CD4-positive, alpha-beta T cell treated with Interleukin-10 for 1 hour (primary cell): ENCODE measurements at regions not wholly inside any gene's neighbourhood (a gene's known extent, or its start where the extent isn't known, plus 50 kb on each side); places are given as distances from the start of the nearest gene placed in this dataset.

Source experiments
- DNase-seq: peaks from one replicate; pipeline ENCODE4 v3.0.0-alpha.2; 2020

DNA sequence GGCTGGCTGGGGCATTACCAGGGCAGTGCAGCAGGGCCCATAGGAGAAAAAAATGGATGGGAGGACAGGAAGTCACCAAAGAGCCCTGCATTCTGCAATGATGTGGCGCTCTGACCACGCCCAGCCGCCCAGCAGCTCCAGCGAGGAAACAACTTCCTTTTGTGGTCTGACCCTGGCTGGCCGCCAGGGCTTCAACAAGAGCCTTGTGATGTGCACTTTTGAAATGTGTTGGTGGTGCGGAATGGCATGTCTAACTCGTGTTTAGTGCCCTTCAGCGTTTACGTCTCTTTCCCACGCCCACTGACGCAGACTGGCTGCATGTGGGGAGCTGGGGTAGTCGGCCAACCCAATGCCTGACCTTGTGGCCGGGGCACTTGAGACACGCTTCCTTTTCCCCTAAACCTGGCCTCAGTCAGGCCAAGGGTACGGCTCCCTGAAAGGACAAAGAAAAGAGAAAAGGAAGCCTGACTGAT, 81.9 kb upstream of the CTNNB1 start:
- DNase-seq: peak; percentile 85

- no peak for DNase-seq
Measured at GRCh38 chr3:41118461-41119390, 80.6 kb upstream of the CTNNB1 start.

- DNase-seq: no peak
Measured at GRCh38 chr3:41120460-41120859, 78.8 kb upstream of the CTNNB1 start.

DNA sequence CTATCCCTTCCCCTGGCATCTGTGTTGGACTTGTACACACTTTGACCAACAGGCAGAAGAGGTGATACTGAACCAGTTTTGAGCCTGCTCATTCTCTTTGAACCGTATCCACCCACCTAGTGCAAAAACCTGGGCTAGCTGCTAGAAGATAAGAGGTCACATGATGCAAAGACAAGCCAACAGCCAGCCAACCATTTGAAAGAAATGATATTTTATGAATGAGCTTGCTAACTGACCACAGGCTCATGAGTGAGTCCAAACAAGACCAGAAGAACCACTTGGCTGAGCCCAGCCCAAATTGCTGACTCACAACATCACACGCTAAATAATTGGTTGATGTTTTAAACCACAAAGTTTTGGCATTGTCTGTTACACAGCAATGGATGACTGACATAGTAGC, 74.0 kb upstream of the CTNNB1 start:
- DNase-seq: no peak

DNA sequence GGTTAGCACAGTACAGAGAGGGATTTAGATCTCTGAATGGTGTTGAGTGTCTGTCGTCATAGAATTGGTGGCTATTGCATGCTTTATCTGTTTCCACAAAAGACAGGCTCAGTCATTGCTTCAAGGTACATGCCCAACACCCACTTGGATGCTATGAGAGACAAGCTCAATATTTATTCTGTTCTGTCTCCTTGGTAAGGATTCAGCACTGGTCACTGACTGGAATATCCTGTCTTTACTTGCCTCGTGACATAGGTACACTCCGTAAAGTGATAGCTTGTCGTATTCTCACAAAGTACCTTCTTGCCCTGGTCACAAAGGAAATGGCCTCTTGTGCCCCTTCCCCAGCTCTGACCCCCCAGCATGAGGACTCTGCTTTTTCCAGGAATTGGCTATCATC, 72.8 kb upstream of the CTNNB1 start:
- DNase-seq: no peak

- DNase-seq: no peak
Measured at GRCh38 chr3:41126961-41127360, 72.3 kb upstream of the CTNNB1 start.

- DNase-seq: no peak
Measured at GRCh38 chr3:41127414-41127813, 71.9 kb upstream of the CTNNB1 start.

DNA sequence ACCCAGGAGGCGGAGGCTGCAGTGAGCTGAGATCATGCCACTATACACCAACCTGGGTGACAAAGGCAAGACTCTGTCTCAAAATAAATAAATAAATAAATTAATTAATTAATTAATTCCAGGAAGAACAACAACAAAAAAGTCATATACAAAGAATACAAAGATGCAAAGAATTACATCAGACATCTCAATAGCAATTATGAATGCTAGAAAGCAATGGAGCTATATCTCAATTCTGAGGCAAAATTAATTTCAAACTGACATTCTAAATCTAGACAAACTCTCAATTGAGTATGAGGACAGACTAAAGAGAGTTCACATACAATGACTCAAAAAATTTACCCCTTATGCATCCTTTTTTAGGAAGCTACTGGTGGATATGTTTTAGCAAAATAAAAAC, 69.6 kb upstream of the CTNNB1 start:
- no peak for DNase-seq

DNA sequence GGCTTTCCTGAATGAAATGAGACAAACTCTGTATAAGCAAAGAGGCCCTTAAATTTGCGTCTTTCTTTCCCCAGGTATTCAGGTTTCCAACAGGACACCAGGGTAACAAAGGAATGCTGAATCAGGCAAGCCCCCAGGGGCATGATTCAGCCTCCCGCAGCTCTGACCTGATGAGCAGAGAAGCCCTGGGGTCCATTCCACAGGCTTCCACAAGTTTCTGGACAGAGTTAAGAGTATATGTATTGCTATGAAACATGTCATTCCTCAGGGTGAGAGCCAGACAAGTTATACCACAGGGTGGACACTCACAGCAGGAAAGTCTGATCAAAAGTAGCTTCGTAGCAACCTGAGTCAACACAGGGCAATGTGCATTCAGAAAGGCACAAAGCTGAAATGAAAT, 68.1 kb upstream of the CTNNB1 start:
- DNase-seq: no peak

- DNase-seq: no peak
Measured at GRCh38 chr3:41137686-41138111, 61.6 kb upstream of the CTNNB1 start.

DNA sequence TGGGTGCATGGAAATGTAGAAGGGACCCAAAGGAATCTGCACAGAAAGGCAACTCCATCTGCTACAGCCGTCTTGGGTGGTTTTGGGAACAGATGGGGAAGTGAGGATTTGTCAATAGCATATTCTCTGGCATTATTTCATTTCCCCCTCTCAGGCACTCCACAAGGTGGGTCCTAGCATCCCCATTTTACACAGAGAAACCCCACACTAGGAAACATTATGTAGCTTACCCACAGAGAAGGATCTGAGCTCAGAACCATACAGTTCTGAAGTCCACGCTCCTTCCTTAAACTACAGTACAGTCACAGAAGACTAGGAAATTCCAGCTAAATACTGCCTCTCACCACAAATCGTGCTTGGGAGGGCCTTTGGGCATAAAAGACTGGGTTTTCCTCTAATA, 61.2 kb upstream of the CTNNB1 start:
- DNase-seq: no peak

DNA sequence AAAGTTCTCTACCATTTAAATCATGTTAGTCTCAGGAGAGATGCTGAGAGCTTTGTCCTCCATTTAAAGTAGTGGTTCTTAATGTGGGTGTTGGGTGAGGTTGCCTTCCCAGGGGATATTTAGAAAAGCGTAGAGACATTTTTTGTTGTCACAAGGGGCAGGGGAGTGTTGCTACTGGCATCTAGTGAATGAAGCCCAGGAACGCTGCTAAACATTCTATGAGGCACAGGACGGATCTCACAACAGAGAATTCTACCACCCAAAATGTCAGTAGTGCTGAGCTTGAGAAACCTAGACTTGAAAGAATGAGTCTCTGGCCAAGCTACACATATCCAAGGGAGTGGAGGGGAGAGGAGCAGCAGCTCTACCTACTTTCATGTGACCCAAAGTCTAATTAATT, 60.7 kb upstream of the CTNNB1 start:
- no peak for DNase-seq

DNA sequence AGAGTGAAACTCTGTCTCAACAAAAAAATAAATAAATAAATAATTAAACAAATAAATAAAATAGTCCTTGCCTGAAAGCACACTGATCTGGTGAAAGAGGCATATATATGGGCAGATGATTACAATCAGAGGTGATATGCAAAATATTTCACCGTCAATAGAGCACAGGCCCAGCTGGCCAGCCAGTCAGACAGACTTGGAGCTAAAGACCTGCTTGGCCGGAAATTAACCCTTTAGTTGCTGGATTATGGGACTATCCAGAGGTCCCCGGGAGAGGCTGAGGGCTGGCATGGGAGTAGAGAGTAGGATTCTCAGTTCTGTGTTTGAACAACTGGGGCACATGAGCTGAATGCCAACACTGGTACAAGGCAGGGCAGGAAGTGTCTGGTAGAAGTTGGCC, 59.1 kb upstream of the CTNNB1 start:
- DNase-seq: no peak

GRCh38 chr3:41141433-41142167, 57.7 kb upstream of the CTNNB1 start:
- no peak for DNase-seq

DNA sequence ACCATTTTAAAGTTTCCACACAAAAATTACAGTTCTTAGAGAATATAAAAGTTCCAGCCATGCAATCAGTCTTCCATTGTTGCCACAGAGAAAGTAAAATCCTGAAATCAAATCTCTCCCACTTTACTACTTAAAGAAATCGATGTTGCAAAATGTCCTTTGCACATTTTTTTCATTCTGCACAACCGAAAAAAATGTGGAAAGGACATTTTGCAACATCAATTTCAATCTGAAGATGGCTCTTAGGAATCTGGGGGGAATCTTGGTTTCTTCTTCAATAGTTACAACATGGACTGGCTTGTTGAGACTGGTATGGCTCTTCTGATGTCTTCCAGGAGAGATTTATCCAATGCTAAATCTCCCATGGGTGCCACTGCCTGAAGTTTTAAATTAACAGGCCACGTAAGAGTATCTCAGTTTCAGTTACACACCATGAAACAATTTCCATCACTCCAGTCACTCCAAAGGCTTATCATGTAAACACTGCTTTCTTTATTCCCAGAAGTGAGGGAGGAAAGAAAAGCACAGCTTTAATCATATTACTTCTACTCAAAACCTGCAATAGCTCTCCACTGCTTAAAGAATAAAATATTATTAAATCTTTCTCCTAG, 55.8 kb upstream of the CTNNB1 start:
- DNase-seq: no peak

DNA sequence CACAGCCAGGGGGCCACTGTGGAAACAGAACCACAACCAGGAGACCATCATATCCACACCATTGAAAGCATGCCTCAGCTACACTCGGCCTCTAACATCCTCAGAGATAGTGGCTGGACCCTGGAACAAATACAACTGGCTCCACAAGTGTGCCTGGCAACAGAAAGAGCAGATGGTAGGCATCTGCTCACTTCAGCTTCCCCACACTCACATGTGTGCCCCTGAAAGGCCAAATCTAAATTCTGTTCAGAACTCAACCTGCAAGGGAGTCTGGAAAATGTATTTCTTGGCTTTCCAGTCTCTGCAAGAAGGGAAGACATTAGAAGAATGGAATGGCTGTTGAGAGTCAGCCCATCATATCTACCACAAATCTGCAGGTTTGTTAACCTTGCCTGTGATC, 54.7 kb upstream of the CTNNB1 start:
- DNase-seq: no peak

DNA sequence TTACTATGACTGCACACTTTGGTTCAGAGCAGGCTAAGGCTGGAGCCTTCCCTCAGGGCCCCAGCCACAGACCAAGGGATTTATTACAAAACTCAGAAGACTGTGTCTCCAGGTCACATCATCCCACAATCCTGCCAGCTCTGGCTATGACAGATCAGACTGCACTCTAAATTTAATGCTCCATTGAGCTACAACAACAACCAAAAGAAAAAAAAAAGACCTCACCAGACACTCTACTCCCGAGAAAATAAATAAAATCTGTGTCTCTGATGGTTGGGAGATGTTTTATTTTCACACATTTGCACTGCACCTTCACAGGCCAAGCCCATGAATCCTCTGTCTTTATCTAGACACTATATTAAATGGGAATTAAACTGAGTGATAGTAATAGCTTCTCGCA, 50.8 kb upstream of the CTNNB1 start:
- no peak for DNase-seq

DNA sequence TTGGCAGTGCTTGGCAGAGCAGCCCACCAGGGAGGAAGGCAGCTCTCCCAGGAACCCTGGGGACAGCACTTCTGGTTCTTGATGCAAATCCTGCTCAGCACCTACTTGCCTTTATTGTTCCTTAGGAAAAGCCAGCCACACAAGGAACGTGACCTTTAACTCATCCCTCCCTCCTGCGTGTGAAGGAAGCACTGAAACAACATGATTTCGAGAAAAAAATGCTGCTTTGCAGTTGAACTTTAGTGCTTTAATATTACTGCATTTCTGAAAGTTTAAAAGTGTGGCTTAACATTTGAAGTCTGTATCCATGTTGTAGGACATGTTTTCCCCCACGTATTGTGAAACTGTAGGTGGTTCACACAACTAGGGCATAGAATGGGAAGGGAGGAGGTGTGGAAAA, 50.4 kb upstream of the CTNNB1 start:
- DNase-seq: no peak
